Posterior cingulate gyrus (tissue), 11 donors: ENCODE measurements at regions not wholly inside any gene's neighbourhood (a gene's known extent, or its start where the extent isn't known, plus 50 kb on each side); places are given as distances from the start of the nearest gene placed in this dataset.

Experiments used
- DNase-seq, 10 donors: peaks; one replicate each; pipeline versions ENCODE4 v3.0.0 to v3.0.0-alpha.2; 2020 to 2021; ENCODE audit warnings: mixed read lengths in 3 of 10
- intact Hi-C: fragments of 100-400 bp; cut with DNase I; formaldehyde crosslinking; loops from one replicate; pipeline ENCODE4 v1.15.1; 2023

- intact Hi-C loops = no loop called here
- no peak for DNase-seq
Observed at GRCh38 chr9:99753436-99753835, 68.2 kb upstream of the NR4A3 start.

GRCh38 chr9:99760421-99760820, 61.3 kb upstream of the NR4A3 start:
- intact Hi-C loops = no loop called here
- no peak for DNase-seq

- DNase-seq = no peak
- intact Hi-C loops = no loop called here
Observed at GRCh38 chr9:99762470-99762869, 59.2 kb upstream of the NR4A3 start.
